Esophagus squamous epithelium (tissue), 4 donors: ENCODE measurements at regions not wholly inside any gene's neighbourhood (a gene's known extent, or its start where the extent isn't known, plus 50 kb on each side); places are given as distances from the start of the nearest gene placed in this dataset.

Experiments
- POLR2A ChIP-seq, 4 donors: fragments of 450-650 bp; IDR thresholded peaks; one replicate each; pipeline ENCODE4 v1.6.1; 2017; ENCODE audit warnings: antibody characterized with exemption in 4 of 4, mild to moderate bottlenecking in 4 of 4, moderate library complexity in 3 of 4
- TF ChIP-seq, protein P1 (sequence below), 6 experiments: fragments of 450-650 bp in 4 of 6; fragments of 200-600 bp in 2 of 6; sonication (generic) in 2 of 6; IDR thresholded peaks; one replicate each; pipeline ENCODE4 v1.5.1; 2016 to 2019; ENCODE audit warnings: antibody characterized with exemption in 6 of 6, mild to moderate bottlenecking in 4 of 6, moderate library complexity in 4 of 6

DNA sequence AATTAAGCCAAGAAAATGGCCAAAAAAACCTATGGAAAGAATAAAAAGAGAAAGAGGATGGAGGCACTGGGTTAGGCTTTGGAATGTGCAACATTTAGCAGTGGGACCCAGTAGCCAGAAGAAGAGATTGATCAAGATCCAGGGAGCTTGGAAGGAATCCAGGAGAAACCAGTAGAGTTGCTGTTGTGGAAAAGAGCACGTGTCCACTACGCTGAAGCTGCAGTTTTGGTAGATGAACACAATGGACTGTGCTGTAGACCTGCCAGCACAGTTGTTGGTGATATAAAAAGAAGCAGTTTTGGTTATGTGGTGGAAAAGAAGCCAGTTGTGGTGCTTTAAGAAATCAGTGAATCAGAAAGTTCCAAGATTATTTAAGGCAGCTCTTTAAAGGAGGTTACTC lies 802.2 kb upstream of the POM121L12 start:
- TF ChIP-seq POLR2A (IDR thresholded peaks at IDR 0.05): no peak
- TF ChIP-seq, protein P1, sequence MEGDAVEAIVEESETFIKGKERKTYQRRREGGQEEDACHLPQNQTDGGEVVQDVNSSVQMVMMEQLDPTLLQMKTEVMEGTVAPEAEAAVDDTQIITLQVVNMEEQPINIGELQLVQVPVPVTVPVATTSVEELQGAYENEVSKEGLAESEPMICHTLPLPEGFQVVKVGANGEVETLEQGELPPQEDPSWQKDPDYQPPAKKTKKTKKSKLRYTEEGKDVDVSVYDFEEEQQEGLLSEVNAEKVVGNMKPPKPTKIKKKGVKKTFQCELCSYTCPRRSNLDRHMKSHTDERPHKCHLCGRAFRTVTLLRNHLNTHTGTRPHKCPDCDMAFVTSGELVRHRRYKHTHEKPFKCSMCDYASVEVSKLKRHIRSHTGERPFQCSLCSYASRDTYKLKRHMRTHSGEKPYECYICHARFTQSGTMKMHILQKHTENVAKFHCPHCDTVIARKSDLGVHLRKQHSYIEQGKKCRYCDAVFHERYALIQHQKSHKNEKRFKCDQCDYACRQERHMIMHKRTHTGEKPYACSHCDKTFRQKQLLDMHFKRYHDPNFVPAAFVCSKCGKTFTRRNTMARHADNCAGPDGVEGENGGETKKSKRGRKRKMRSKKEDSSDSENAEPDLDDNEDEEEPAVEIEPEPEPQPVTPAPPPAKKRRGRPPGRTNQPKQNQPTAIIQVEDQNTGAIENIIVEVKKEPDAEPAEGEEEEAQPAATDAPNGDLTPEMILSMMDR (IDR thresholded peaks at IDR 0.05): no peak
